HG02852 (cell line): ENCODE measurements at regions not wholly inside any gene's neighbourhood (a gene's known extent, or its start where the extent isn't known, plus 50 kb on each side); places are given as distances from the start of the nearest gene placed in this dataset.
"Not testable (repeated sequence)": the region's sequence is repeated elsewhere in the genome, so short reads cannot be mapped to it uniquely, and the experiment has no call there.

Experiments used
- ATAC-seq: cut with Tn5 transposase; IDR thresholded peaks from one replicate; pipeline ENCODE4 v1.9.1; 2021; ENCODE audit warnings: mild to moderate bottlenecking, moderate library complexity; ENCODE audit not compliant: unreplicated experiment

DNA sequence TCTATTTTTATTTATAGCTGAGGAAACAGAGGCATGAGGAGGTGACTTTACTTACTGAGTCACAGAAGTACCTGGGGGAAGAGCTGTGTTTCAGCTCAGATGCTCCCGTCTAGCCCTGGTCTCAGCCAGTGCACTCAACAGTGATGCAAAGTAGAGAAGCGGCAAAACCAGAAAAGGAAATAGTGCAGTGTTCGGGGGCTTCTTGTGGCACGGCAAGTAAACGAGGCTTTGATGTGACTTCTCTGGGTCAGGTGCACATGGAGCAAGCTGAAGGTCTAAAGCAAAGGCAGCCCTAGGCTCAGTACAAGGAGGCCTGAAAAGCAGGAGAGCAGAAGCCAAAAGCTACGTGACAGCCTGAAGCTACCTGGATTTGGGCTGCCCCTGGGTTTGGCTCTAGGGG lies 526.7 kb upstream of the ADAMTS16 start:
- no peak for ATAC-seq

DNA sequence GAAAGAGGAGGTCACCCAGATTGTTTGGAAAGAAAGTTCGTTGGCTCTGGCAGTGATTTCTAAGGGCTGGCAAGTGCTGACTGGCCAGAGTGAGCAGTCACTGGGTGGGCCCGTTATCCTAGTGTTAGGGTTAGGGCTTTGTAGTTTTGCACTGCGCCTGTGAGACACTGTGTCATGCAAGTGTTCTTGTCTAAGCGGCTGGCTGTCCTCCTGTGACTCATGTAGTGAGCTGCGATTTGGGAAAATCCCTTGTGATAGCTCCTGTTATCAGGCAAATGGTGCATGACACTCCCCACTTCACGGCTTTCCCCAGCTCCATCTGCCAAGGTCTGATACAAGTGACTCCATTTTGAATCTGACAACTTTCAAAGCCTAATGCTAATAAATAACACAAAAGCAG lies 526.0 kb upstream of the ADAMTS16 start:
- no peak for ATAC-seq

DNA sequence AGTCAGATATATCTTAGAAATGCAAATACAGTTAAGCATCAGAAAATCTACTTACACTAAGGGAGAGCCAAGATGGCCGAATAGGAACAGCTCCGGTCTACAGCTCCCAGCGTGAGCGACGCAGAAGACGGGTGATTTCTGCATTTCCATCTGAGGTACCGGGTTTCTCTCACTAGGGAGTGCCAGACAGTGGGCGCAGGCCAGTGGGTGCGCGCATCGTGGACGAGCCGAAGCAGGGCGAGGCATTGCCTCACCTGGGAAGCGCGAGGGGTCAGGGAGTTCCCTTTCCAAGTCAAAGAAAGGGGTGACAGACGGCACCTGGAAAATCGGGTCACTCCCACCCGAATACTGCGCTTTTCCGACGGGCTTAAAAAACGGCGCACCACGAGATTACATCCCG lies 524.8 kb upstream of the ADAMTS16 start:
- ATAC-seq, result not testable (repeated sequence)

DNA sequence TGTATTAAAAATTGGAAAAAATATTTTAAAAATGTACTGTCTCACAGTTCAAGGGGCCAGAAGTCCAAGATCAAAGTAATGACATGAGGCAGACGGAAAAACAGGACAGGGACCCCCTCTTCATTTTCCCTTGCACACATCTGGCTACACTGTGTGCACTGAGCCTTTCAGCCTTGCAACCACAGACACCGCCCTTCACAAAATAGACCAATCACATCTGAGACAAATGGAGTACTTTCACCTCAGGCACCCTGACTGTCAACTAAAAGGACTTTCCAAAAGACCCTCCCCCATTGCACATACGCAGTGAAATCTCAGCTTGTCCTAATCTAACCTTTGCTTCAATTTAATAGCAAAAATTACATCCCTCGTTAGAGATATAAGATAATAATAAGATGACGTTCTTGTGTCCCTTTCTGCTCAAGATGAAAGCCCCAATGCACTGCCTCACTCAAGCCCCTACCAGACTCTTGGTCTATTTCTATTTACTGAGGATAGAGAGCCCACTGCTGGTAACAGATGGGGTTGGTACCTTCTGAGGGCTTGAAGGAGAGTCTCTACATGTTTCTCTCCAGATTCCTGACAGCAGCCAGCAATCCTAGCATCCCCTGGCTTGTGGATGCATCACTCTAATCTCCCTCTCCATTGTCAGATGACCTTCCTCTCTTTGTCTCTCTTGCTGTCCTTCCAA lies 514.8 kb upstream of the ADAMTS16 start:
- ATAC-seq, result no peak

DNA sequence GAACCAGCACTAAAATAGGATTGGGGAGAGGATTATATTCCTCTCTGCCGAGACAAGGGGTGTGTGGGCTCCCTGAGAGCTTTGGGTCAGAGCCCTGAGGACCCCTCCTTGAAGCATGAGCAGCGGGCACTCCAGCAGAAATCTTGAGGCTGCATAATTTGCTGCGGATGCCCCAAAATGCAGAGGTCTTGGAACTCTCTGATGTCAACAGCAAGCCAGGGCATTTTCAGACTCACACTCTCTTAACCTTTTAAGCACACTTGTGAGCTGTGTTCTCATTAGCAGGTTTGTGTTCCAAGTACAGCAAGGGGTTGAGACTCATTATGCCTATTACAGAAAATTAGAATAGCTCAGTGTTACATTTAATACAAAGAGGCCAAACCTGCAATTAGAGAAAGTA lies 513.0 kb upstream of the ADAMTS16 start:
- ATAC-seq, result no peak

DNA sequence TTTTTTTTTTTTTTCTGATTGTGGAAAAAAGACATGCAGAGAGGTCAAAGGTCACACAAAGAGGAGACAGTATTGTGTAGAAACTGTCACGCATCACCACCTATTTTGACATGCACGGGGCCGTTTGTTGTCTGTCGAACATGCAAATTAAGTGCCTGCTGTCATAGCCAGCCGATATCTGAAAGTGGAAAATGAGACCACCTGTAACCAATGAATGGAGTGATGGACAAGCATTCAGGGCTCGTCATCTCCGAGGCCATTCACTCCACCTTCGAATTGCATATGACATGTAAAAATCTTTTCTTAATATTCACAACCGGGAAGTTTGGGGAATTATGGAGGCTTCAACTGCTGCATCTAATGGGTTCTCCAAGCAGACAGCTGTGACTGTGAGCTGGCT lies 512.2 kb upstream of the ADAMTS16 start:
- ATAC-seq, result no peak

DNA sequence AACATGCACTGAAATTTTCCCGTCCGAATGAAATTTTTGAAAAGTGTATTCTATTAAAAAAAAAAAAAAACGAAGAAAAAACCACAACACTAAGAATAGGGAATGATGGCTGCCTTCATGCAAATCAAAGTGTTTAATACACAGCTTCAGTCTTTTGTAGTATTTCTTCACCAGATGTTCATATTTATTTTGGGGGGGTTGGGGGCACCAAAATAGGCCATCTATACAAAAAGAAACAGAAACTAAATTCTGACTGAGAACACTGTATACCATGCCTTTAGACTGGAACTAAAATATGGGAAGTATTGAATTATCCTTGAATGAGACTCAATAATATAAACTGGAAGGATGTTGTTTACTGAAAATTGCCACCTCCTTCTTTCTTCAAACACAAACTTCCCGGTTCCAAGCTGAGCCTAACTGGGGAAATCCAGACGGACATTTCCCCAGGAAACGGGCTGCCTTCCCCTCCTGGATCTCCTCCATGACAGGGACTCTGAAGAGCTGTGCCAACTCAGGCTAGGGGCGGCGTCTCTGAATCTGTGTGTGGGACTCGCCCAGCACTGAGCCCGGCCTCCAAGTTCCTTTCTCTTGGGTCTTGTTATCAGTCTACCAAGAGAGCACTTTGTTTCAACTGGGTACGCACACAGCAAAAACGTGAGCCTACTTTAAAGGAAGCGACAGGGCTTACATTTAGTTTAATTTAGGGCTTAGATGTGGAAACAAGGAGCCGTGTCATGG lies 511.3 kb upstream of the ADAMTS16 start:
- ATAC-seq, result no peak

DNA sequence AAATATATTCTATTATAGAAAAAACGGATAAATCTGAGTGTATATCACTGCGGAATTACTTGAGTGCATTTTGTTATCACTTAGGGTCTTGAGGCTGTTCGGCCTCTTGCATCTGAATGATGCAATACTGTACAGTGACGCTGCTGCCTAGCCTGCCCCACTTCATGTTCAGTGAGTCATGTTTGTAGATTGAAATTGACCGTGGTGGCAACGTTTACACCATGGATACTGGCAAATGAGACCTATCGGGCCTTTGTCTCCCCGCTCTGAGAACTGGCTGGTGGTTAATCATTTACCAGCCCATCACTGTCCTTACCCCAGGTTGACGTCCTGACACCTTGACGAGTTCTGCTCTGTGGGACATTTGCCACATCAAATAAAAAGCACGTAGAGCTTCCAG lies 510.1 kb upstream of the ADAMTS16 start:
- no peak for ATAC-seq

DNA sequence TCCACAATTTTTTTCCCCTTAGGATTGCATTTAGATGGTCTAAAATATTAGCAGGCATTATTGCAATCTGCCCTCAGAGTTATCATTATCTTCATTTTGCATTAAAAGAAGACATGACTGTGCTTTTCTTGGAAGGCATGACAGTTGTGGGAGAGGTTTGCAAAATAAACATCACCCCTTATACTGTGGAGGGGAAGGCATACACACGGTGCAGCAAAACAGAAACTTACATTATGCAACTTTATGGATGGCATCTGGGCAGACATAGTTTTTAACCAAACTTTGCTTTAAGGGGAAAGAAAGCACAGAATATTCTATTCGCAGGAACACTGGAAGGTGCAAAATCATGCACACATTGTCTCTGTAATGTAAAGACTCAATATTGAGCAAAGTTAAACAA lies 505.8 kb upstream of the ADAMTS16 start:
- ATAC-seq, result no peak

DNA sequence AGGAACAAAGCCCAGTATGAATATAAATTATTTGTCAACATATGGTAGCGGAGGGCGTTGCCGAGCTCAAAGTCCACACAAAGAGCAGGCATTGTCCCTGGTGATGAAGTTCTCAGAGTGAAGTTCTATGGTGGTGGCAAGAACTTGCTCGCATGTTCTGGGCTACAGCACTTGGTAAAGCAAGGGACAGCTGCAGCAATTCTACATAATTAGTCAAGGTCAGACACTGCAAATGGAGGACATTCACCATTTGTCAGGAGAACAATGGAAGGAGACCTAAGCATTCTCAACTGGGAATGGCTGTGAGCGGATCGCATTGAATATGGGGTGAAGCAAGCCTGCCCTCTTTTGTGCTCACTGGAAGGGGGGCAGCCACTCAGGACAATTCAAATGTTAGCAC lies 503.8 kb upstream of the ADAMTS16 start:
- ATAC-seq, result no peak

DNA sequence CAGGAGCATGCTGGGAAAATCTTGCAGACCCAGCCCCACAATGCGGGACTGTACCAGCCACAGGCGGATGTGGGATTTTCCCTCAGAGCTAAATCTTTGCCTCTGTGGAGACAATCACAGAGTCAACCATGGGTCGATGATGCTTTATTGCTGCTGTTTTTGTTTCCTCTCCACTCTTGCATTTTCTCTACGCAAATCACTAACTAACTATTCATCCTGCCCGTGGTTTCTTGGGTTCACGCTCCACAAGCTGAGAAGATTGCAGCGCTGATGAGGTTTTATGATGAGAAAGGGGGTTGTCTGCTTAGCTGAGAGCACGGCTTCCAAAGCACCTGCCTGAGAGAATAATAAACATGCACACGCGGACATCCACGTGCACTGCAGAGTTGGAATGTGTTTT lies 500.2 kb upstream of the ADAMTS16 start:
- no peak for ATAC-seq

DNA sequence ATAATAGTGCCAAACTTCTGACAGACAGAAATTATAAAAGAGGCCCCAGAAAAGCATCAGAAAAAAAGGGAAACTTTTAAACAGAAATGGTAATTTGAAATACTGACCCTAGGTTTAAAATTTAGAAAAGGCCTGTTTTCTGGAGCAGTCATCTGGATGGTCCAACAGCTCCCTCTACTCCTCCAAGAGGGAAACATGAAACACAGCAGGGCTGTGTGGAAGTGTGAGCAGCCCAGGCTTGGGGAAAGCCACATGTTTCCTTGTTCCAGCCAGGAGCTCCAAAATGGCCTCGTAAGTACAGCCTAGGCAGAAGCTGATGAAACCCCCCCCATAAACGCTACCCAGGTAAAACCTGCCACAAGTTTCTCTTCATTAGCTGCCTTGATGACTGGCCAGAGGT lies 499.3 kb upstream of the ADAMTS16 start:
- no peak for ATAC-seq

DNA sequence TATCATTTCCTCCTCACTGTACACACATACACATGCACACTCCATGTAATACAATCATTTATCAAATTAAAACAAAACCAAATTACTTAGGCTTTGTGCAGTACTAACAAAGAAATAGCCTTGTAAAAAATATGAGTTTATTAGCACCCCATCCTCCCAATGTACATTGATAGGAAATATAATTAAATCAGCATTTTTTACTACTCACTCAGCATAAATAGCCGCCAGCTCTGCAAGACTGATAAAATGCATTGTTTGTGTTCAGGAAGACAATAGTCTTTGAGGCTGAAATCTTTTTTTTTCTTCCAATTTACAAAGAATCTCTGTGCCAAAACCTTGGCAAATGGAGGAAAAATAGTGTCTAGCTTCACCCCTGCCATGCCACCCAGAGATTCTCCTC lies 497.6 kb upstream of the ADAMTS16 start:
- ATAC-seq, result no peak

DNA sequence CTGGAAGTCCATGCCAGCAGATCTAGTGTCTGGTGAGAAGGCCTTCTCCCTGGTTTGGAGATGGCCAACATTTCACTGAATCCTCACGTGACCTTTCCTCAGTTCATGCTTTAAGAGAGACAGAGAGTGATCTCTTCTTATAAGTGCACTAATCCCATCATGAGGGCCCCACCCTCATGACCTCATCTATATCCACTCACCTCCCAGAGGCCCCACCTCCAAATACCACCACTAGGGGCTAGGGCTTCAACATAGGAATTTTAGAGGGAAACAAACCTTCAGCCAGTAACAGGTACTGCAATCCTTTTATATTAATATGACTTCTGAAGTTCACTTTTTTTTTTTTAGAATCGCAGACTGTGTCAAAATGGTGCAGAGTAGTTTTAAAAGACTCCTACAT lies 496.9 kb upstream of the ADAMTS16 start:
- no peak for ATAC-seq

DNA sequence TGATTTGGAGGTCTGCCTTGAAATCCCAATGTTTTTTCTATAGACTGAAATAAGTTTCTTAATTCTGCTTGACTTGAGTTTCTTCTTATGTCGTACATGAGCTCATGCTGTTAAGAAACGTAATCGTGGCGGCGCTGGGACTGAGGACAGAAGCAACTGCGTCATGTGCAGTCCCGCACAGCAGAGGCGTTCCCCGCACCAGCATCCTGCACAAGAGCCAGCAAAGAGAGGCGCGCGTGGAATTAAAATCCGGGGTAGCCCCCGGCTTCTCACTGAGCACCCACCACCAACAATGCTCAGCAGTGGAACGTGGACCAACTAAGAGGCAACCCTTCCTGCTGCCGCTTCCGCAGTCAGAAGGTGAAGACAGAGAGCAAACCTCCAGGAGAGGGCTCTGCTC lies 496.2 kb upstream of the ADAMTS16 start:
- ATAC-seq, result no peak

DNA sequence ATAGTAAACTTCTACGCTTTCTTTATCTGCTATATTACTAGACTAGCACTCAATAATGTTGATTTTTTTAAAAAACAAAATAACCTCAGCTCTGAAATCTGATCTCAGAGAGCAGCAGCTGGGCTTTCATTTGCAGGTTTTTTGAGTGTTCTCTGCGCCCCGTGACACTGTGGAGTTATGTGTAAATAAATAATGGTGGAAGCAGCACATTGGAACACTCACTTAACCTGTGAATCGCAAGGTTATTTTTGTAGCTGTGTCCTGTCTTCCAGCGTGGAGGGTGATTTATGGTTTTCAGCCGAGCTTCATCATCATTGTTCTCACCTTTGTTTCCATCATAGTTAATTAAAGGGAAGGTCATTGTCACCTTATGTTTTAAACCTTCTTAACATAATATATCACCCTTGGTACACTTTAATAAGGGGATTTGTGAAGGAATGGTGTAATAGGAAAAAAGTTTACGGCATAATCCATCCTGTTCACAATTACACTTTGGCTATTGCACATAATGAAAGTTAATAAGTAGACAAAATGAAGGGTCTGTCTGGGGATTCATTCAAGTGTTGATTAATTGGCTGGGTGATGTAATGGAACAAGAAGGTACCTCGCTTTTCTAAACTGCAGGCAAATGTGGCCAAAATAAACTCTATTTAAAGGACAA lies 493.3 kb upstream of the ADAMTS16 start:
- no peak for ATAC-seq

DNA sequence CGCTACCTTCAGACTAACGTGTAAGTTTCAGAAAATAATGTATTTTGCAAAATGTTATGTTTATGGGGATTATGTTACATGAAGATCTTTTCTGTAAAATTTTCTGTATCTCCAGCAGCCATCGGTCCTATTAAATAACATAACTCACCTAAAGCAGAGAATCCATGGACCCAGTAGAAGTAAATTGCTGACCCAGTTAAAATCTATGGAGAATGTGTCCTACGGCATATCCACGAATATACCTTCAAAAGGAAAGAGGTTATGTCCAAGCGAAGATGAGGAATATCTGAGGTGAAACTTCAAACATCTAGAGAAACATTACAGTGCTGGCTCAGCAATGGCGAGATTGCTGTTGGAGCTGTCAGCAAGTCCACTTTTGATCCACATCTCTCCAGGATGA lies 492.2 kb upstream of the ADAMTS16 start:
- ATAC-seq, result no peak

DNA sequence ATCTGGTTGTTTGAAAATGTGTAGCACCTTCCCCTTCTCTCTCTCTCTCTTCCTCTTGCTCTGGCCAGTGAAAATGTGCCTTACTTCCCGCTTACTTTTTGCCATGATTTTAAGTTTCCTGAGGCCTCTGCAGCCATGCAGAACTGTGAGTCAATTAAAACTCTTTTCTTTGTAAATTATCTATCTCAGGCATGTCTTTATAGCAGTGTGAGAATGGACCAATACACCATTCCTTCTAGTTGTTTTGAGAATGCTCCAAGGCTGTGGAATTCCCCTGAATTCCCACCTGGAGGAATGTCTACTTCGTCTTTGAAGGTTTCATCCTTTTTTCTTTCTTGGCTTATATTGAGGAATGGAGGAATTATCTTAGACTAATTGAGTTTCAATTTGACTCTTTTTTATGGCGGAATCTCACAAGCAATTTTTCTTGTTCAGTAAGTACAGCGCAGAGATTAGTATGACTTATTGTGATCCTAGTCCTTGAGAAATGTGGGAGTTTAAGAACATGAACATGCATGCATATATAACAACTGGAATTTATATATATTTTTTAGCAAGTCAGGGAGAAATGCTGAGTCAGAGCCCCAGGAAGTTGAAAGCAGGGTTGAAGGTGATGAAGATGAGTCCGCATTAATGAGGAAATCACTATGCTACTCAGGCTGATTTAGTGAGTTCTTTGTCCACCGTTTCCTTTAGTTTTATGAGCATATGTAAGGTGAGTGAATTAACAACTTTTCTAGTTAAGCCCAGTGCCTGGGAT lies 488.1 kb upstream of the ADAMTS16 start:
- no peak for ATAC-seq

DNA sequence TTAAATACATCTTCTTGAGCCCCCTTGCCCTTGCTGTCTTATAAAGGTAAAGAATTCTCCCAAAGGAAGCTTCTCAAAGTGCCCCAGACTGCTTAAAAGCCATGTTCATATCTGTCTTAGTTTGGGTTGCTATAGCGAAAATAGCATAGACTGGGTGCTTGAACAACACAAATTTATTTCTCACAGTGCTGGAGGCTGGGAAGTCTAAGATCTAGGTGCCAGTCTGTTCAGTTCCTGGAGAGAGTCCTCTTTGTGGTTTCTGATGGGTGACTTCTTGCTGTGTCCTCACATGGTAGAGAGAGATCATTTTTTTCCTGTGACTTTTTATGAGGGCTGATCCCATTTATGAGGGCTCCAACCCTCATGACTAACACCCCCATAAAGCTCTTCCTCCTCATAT lies 486.7 kb upstream of the ADAMTS16 start:
- no peak for ATAC-seq

DNA sequence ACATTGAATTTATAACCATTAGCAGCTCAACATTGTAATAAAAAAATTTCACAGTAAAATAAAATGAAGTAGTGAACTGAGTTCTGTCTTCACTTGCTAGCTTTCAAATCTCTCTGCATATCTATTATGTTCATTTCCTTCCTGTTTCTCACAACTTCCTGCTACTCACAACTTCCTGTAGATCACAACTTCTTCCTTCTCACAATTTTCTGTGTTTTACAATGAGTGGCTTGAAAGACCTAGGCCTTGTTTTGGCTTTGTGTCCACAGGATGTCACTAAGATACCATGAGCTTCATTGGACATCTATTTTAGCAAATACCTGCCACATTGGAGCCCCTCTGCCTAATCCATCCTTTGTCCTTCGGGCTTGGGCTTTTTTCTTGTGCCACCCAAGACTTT lies 480.3 kb upstream of the ADAMTS16 start:
- ATAC-seq, result no peak

DNA sequence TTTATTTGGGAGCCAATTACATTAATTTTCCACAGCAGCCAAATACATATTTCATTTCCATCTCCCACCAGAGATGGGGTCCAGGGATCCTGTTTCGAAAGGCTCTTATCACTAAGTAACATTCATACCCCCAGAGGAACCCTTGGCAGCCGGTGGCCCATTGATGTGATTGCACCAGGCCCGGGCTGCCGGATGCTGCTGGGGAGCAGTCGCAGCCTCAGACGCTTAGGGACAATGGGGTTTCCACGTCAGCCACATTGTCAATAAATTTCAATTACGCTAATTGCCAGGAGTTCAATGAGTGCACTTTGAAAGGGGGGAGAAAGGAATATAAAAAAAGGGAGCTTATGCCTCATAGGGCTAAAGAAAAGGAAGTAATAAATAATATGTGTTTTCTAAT lies 478.8 kb upstream of the ADAMTS16 start:
- no peak for ATAC-seq

DNA sequence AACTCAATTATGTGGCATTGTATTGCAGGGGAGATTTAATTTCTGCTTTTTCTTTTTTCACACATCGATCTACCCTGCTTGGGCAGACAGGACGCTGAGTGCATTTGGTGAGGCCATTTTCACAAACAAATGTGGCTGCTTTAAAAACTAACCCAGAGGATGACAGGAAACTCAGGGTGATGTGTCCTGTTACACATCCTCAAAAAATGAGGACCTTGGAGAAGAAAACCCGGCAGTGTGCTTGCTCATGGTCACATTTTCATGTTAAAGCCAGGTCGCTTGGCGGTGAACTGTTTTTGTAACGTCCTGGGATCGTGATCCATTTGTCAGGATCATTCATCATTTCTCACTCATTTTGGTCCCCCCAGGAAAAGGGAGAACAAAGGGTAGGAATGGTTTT lies 478.3 kb upstream of the ADAMTS16 start:
- no peak for ATAC-seq
